NCI-H460 (cell line): ENCODE measurements at regions not wholly inside any gene's neighbourhood (a gene's known extent, or its start where the extent isn't known, plus 50 kb on each side); places are given as distances from the start of the nearest gene placed in this dataset.
"Not testable (repeated sequence)": the region's sequence is repeated elsewhere in the genome, so short reads cannot be mapped to it uniquely, and the experiment has no call there.

Experiments
- DNase-seq: peaks from one replicate; pipeline ENCODE4 v3.0.0-alpha.2; 2016; ENCODE audit warnings: low read depth; ENCODE audit errors: extremely low read depth

DNA sequence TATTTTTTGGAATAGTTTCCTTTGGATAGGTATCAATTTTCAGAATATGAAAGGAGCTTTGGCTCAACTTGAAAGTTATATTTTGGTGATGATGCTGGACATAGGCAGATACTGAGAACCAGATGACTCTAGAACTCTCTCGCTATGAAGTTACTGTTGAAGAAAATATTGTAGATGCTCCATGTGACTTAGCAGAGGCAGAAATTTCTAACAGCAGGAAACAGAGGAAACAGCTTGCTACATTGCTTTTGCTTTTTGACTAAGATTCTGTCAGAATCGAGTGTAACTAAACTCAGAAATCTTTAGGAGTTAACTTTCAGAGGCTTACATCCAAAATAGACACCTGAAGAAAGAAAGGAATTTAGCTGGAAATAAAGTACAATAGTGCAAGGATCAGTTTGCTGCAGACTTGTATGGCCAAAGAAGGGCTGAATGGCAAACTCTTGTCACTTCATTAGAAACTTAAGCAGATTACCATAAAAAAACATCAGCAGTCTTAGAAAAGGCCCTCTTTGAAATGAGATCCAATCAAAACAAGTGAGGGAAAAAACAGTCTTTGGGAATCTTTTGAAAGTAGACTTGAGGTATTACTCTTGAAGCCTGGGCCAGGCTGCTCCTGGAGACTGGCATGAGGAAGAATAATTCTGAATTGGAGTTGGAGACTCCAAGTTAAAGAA is 911.8 kb downstream of the FSCB start:
- DNase-seq, result no peak

- no peak for DNase-seq
Observed at GRCh38 chr14:43591776-43592175, 915.3 kb downstream of the FSCB start.

DNA sequence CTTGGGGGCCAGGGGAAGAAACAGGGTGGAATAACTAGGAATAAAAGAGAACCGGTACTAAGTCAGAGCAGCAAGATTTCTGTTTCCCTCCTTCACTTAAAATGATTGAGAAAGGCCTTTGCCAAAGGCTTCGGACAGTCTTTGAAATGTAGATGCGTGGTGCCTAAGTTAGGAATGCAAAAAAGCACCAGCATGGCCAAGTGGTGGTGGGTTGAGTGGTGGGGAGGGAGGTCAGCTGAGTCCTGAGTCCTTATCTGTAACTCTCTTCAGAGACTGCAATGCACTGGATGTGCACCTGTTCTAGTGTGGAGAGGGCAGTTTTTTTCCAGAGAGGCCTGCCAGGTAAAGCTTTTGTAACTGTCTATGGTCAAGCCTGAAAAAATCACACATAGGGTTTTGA is 919.9 kb downstream of the FSCB start:
- no peak for DNase-seq

DNA sequence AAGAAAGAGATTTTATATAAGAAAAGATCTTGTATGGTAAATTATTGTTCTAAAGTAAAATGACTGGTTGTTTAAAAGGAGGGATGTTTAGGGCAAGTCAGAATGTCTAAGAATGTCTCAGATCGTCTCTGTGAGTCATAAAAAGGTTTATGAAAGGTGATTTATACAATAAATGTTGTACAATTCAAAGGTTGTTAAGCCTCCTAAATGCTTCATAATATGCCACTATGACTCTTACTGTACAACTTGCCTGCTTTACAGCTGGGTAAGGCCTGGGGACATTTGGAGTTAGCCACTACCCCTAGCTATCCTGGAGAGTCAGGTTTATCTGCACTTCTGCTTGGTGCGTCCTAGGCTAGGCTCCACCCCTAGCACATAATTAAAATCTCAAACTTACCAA is 927.4 kb downstream of the FSCB start:
- no peak for DNase-seq

DNA sequence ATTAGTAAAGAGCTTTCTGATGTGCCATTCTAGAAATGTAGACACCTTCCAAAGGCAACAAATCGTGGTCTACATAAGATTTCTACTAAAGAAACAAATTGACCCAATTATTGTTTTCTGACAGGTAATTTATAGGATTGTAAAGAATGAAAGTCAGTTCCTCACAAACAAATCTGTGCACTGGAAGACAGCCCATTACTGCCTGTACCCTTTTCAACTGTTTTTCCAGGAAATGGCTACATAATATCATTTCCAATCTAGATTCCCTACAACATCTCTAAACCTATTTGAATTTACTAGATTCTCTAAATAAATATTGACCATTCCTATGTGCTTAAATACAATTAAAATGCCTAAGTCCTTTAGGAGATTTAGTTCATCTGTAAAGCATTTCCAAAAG is 939.1 kb downstream of the FSCB start:
- DNase-seq, result no peak

- no peak for DNase-seq
Observed at GRCh38 chr14:43548368-43548767, 958.7 kb downstream of the FSCB start.

DNA sequence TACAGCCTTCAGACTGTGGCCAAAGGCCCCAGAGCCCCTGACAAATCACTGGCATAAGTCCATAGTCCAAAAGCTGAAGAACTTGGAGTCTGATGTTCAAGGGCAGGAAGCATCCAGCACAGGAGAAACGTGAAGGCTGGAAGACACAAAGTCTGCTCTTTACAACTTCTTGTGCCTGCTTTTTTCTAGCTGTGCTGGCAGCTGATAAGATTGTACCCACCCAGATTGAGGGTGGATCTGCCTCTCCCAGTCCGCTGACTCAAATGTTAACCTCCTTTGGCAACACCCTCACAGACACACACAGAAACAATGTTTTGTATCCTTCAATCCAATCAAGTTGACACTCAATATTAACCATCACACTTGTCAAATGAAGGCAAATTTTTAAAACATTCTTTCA is 959.5 kb downstream of the FSCB start:
- DNase-seq, result not testable (repeated sequence)

GRCh38 chr14:43541356-43541755 is 965.7 kb downstream of the FSCB start:
- no peak for DNase-seq

DNA sequence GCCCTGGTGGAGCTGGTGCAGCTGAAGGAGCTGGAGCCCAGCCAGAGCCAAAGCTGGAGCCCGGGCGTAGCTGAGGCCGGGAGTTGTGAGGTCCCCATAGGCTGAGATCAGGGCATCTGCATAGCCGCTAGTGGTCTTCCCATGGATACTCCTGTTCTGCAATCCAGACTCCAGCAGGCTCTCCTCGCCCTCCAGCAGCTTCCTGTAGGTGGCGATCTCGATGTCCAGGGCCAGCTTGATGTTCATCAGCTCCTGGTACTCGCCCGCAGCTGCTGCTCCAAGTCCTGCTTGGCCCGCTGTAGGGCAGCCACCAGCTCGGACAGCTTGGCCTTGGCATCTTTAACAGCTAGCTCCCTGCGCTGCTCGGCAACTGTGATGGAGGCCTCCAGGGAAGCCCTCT is 966.1 kb downstream of the FSCB start:
- DNase-seq, result no peak

- DNase-seq, result peak; percentile 61
Observed at GRCh38 chr14:43539210-43539609, 967.9 kb downstream of the FSCB start.

DNA sequence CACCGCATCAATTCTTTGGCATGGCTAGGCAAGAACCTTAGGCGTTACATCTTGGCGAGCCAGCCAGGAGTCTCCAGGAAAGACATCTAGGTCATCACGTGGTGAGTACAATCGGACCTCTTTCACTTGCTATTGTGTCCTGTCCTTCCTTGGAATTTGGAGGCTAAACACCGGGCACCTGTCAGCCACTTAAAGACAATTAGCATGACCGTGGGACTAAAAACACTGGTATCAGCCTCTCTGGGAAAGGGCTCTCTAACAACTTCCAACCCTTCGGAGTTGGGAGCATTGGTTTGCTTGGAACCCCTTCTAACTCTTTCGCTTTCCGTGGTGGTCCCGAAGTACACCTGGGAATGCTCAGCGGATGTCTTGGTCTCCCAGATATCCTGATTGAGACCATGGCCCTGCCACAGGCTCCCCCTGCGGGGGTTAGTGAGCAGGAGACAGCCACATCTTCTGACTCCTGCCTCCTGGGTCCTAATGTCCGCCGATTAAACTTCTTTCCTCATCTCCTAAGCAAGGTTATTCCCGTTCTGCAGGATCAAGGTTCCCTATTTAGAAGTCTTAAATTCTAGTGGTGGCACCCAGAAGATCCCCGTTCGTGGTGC is 971.7 kb downstream of the FSCB start:
- no peak for DNase-seq

DNA sequence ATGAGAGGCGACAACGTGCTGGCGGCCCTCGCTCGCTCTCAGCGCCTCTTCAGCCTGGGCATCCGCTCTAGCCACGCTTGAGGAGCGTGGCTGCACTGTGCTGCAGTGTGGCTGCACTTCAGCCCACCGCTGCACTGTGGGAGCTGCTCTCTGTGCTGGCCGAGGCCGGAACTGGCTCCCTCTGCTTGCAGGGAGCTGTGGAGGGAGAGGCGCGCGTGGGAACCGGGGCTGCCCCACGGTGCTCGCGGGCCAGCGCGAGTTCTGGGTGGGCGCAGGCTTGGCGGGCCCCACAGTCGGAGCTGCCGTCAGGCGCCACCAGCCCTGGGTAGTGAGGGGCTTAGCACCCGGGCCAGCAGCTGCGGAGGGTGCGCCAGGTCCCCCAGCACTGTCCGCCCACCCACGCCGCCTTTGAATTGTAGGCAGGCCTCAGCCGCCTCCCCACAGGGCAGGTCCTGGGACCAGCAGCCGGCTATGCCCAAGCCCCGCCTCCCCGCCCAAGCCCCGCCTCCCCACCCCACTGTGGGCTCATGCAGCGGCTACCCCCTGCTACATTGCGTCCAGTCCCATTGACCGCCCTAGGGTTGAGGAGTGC is 974.2 kb downstream of the FSCB start:
- no peak for DNase-seq

DNA sequence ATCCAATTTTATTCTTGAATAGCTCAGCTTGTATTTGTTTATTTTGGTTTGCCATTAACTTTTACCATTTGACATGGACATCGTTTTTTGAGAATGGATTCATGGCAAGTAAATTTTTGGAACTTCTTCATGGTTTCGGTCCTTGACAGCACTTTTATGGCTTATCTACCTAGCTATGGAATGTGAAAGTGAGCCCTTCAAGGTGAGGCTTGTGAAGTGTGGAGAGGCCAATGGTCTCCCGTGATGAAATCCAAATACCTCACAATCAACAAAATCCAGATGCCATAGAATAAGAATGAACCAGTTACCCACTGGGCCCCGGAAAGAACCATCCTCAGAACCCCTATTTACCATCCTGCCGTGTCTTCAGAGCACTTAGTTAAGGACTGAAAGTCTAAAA is 978.8 kb downstream of the FSCB start:
- DNase-seq, result no peak

- no peak for DNase-seq
Observed at GRCh38 chr14:43525658-43526057, 981.4 kb downstream of the FSCB start.

- no peak for DNase-seq
Observed at GRCh38 chr14:43522901-43523300, 984.2 kb downstream of the FSCB start.

GRCh38 chr14:43522191-43522590 is 984.9 kb downstream of the FSCB start:
- DNase-seq, result no peak

GRCh38 chr14:43503508-43503907 is 1003.6 kb downstream of the FSCB start:
- DNase-seq, result peak; percentile 22

DNA sequence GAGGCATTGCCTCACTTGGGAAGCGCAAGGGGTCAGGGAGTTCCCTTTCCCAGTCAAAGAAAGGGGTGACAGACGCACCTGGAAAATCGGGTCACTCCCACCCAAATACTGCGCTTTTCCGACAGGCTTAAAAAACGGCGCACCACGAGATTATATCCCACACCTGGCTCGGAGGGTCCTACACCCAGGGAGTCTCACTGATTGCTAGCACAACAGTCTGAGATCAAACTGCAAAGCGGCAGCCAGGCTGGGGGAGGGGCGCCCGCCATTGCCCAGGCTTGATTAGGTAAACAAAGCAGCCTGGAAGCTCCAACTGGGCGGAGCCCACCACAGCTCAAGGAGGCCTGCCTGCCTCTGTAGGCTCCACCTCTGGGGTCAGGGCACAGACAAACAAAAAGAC is 1014.7 kb downstream of the FSCB start:
- not testable (repeated sequence) for DNase-seq

DNA sequence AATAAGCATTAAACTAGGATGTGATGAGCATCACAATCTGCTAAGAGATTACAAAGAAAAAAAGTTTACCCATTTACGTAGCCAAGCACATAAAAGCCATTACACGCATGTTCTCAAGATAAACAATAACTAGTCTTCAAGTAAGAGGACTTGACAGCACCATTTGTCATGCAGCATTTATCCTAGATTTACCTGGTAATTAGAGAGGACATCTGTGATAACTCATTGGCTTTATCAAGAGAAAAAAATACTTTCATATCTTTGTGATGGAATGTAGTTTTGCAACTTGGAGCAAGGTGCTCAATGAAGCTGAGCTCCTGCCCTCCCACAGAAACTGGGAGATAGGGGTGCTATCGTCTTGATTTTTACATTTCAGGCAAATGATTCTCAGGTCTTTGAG is 1023.7 kb downstream of the FSCB start:
- DNase-seq, result no peak

- DNase-seq, result no peak
Observed at GRCh38 chr14:43481864-43482263, 1025.2 kb downstream of the FSCB start.

DNA sequence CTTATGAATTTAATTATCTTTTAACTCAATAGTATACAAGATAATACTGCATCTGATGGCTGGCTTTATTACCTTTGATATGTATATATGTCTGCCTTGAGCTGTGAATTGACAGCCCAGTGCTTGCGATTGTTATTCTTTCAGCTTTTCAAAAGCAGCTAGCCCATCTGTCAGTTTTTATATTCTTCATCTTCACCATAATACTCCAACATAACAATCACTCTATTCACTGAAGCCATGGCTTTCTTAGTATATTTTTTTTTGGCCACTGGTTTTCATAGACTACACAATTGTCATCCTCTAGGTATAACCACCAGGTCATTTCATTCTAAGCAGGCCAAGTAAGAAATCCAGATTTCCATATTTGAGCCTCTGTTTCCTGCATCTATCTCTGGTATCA is 1026.1 kb downstream of the FSCB start:
- DNase-seq, result no peak

- DNase-seq, result no peak
Observed at GRCh38 chr14:43479596-43480195, 1027.4 kb downstream of the FSCB start.
